Esophagus muscularis mucosa (tissue), 3 donors: ENCODE measurements at regions not wholly inside any gene's neighbourhood (a gene's known extent, or its start where the extent isn't known, plus 50 kb on each side); places are given as distances from the start of the nearest gene placed in this dataset.

Source experiments
- EP300 ChIP-seq: sonication (generic); formaldehyde crosslinking; IDR thresholded peaks from one replicate; pipeline ENCODE4 v1.6.1; 2017; ENCODE audit warnings: antibody characterized with exemption
- POLR2AphosphoS5 ChIP-seq, 2 donors: sonication (generic); formaldehyde crosslinking; IDR thresholded peaks; one replicate each; pipeline ENCODE4 v1.6.1; 2017; ENCODE audit warnings: antibody characterized with exemption in 2 of 2

DNA sequence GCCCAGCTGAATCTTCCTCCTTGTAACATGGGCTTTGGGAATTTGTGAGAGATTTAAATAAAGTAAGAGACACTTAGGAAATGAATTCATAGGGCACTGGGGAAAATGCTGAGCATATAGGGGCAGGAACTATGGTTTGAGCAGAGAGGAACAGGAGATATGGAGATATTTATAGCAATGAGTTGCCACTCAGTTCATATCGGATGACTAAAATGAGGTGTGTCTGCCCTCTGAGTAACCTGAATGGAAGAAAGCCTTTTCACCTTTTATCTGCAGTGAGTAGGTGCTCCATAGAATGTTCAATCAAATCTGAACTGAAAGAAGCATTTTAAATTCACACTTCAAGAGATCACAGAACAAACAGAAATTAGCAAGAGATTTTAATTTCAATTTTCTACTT lies 105.7 kb downstream of the CEP44 start:
- TF ChIP-seq EP300, result no peak
- no peak for TF ChIP-seq POLR2AphosphoS5 (IDR thresholded peaks at IDR 0.05)
